GM12878 (cell line): ENCODE measurements at regions not wholly inside any gene's neighbourhood (a gene's known extent, or its start where the extent isn't known, plus 50 kb on each side); places are given as distances from the start of the nearest gene placed in this dataset.

Experiments
- CBFB ChIP-seq: IDR thresholded peaks from 2 replicates; pipeline ENCODE4 v1.6.1; 2016; ENCODE audit warnings: antibody characterized with exemption, low read depth
- RB1 ChIP-seq: fragments of 450-650 bp; formaldehyde crosslinking; IDR thresholded peaks from 2 replicates; pipeline ENCODE4 v1.6.1; 2017; ENCODE audit warnings: mild to moderate bottlenecking, borderline replicate concordance
- TCF12 ChIP-seq: IDR thresholded peaks from 2 replicates; pipeline ENCODE4 v1.6.1; 2011; ENCODE audit warnings: low read depth, mild to moderate bottlenecking, low read length

- TF ChIP-seq TCF12 (no peak), RB1 (no peak), CBFB (no peak)
Observed at GRCh38 chr5:154631141-154631540, 124.0 kb upstream of the LARP1 start.
